WTC11 (cell line): ENCODE measurements at regions not wholly inside any gene's neighbourhood (a gene's known extent, or its start where the extent isn't known, plus 50 kb on each side); places are given as distances from the start of the nearest gene placed in this dataset.

ENCODE experiments used
- CTCF ChIP-seq: fragments of 200-600 bp; IDR thresholded peaks from 2 replicates; pipeline ENCODE4 v1.8.0; 2022; ENCODE audit warnings: antibody characterized with exemption
- ELF4 ChIP-seq: sonication (generic); formaldehyde crosslinking; IDR thresholded peaks from 2 replicates; pipeline ENCODE4 v1.8.1; 2022; ENCODE audit warnings: low read depth, mild to moderate bottlenecking, moderate library complexity, missing genetic modification reagents

GRCh38 chr20:57062696-57063270 lies 203.7 kb downstream of the BMP7 start:
- TF ChIP-seq ELF4 (CRISPR knock-in tag) (no peak), CTCF (no peak)
